GM21515 (cell line): ENCODE measurements at regions not wholly inside any gene's neighbourhood (a gene's known extent, or its start where the extent isn't known, plus 50 kb on each side); places are given as distances from the start of the nearest gene placed in this dataset.
"Not testable (repeated sequence)": the region's sequence is repeated elsewhere in the genome, so short reads cannot be mapped to it uniquely, and the experiment has no call there.

ENCODE experiments used
- ATAC-seq: cut with Tn5 transposase; IDR thresholded peaks from one replicate; pipeline ENCODE4 v1.9.1; 2021; ENCODE audit not compliant: unreplicated experiment

- ATAC-seq, result peak; percentile 70
Measured at GRCh38 chr13:70568571-70568970, 460.3 kb upstream of the KLHL1 start.

- ATAC-seq, result no peak
Measured at GRCh38 chr13:70544706-70545105, 436.5 kb upstream of the KLHL1 start.

- ATAC-seq, result no peak
Measured at GRCh38 chr13:70541451-70541850, 433.2 kb upstream of the KLHL1 start.

GRCh38 chr13:70534466-70534865 lies 426.2 kb upstream of the KLHL1 start:
- ATAC-seq, result no peak

GRCh38 chr13:70529652-70530051 lies 421.4 kb upstream of the KLHL1 start:
- no peak for ATAC-seq

- no peak for ATAC-seq
Measured at GRCh38 chr13:70527599-70527998, 419.3 kb upstream of the KLHL1 start.

- no peak for ATAC-seq
Measured at GRCh38 chr13:70523622-70524021, 415.4 kb upstream of the KLHL1 start.

- no peak for ATAC-seq
Measured at GRCh38 chr13:70520275-70521036, 412.2 kb upstream of the KLHL1 start.

- ATAC-seq, result no peak
Measured at GRCh38 chr13:70518081-70518480, 409.8 kb upstream of the KLHL1 start.

- no peak for ATAC-seq
Measured at GRCh38 chr13:70516226-70516625, 408.0 kb upstream of the KLHL1 start.

- ATAC-seq, result not testable (repeated sequence)
Measured at GRCh38 chr13:70511861-70512417, 403.7 kb upstream of the KLHL1 start.

- ATAC-seq, result no peak
Measured at GRCh38 chr13:70505809-70506208, 397.6 kb upstream of the KLHL1 start.

GRCh38 chr13:70502944-70503343 lies 394.7 kb upstream of the KLHL1 start:
- no peak for ATAC-seq

GRCh38 chr13:70490320-70490935 lies 382.2 kb upstream of the KLHL1 start:
- ATAC-seq, result no peak

GRCh38 chr13:70484931-70485330 lies 376.7 kb upstream of the KLHL1 start:
- ATAC-seq, result no peak

GRCh38 chr13:70483599-70484276 lies 375.5 kb upstream of the KLHL1 start:
- ATAC-seq, result no peak

- no peak for ATAC-seq
Measured at GRCh38 chr13:70473907-70474306, 365.7 kb upstream of the KLHL1 start.

- ATAC-seq, result no peak
Measured at GRCh38 chr13:70469077-70469476, 360.8 kb upstream of the KLHL1 start.

- ATAC-seq, result no peak
Measured at GRCh38 chr13:70457474-70457873, 349.2 kb upstream of the KLHL1 start.

GRCh38 chr13:70448820-70449219 lies 340.6 kb upstream of the KLHL1 start:
- no peak for ATAC-seq

- no peak for ATAC-seq
Measured at GRCh38 chr13:70432276-70432805, 324.1 kb upstream of the KLHL1 start.

GRCh38 chr13:70430256-70430655 lies 322.0 kb upstream of the KLHL1 start:
- no peak for ATAC-seq
